ENCODE measurements at regions not wholly inside any gene's neighbourhood (a gene's known extent, or its start where the extent isn't known, plus 50 kb on each side); places are given as distances from the start of the nearest gene placed in this dataset.

DNA sequence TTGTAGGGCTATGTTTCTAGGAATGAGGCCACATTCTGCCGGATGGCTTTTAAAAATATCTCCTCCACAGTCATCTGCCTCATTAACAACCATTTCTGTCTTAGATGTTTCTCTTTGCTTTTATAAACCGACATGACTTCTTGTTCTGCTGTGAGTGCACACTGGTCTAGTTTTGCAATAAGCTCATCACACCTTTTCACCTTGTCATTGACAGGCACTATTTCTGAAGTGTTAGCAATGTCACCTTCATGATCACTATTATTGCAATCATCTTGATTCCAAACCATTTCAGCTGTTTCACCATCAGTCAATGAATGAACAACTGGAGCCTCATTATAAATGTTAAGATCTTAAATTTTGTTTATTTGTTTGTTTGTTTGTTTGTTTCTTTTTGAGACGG is 523.7 kb upstream of the DSEL start:
- no peak overlapping the region for H2BK20ac ChIP-seq (ENCODE audit: low read length)
- DNase-seq (ENCODE audit: low read depth in 1 of 2, low spot score in 2 of 2) (no peak), FAIRE-seq (no peak)
- H3K4me2 ChIP-seq (ENCODE audit: insufficient read depth in 1 of 2, low read depth in 2 of 2, low read length in 2 of 2), result no peak overlapping the region
- no peak overlapping the region for H3K27ac ChIP-seq (ENCODE audit: low read depth, low read length)
- no peak overlapping the region for H2BK120ac ChIP-seq (replicated peaks; ENCODE audit: low read depth, low read length)
- H4K91ac ChIP-seq (replicated peaks; ENCODE audit: insufficient read length, low read length), result no peak overlapping the region
- H3K9ac ChIP-seq (replicated peaks in 1 of 4; ENCODE audit: extremely low read depth in 1 of 4, low read depth in 3 of 4, low read length in 3 of 4), result no peak overlapping the region; a peak in 1 of 7 replicates
- H3K79me1 ChIP-seq (ENCODE audit: low read depth, low read length), result no peaks in the 10 kb centered on the region
- H4K8ac ChIP-seq (ENCODE audit: extremely low read depth, insufficient read depth, low read length), result no peak overlapping the region
- no peaks in the 10 kb centered on the region for H3K23me2 ChIP-seq (ENCODE audit: low read depth, low read length)
- H3K56ac ChIP-seq (replicated peaks; ENCODE audit: insufficient read length, low read depth, low read length), result no peak overlapping the region
- H4K5ac ChIP-seq (ENCODE audit: insufficient read length, low read depth, low read length), result no peak overlapping the region
- H3K4ac ChIP-seq (replicated peaks; ENCODE audit: insufficient read length, low read depth, low read length), result no peak overlapping the region
- no peak overlapping the region for H2AK5ac ChIP-seq (ENCODE audit: low read depth, low read length)
- no peak overlapping the region for H3K4me3 ChIP-seq (ENCODE audit: extremely low read depth in 1 of 4, insufficient read depth in 2 of 4, low read depth in 3 of 4, low read length in 4 of 4)
- no peaks in the 10 kb centered on the region for H3K36me3 ChIP-seq (ENCODE audit: control insufficient read depth in 2 of 4, insufficient read depth in 4 of 4, low read length in 3 of 4)
- no peak overlapping the region for H3K14ac ChIP-seq (ENCODE audit: insufficient read length)
- no peak overlapping the region for H2BK12ac ChIP-seq (ENCODE audit: low read depth, low read length)
- ChIA-PET POLR2A (ENCODE audit: partially characterized antibody) (no interaction called here), CTCF (ENCODE audit: partially characterized antibody) (no interaction called here)
- no peak overlapping the region for H2BK5ac ChIP-seq (ENCODE audit: low read depth, low read length)
- H3K4me1 ChIP-seq (replicated peaks in 1 of 4; ENCODE audit: control insufficient read depth in 3 of 4, insufficient read depth in 4 of 4, low read length in 3 of 4), result no peaks in the 10 kb centered on the region
- H3K79me2 ChIP-seq (ENCODE audit: control insufficient read depth in 1 of 2, insufficient read depth in 2 of 2, low read length in 2 of 2), result no peaks in the 10 kb centered on the region
- 62% methylated on average over 3 of the region's 3 CpGs; no CpG with 5 or more reads in 1 of the 2 experiments for WGBS, 2 experiments (ENCODE audit: extremely low coverage in 1 of 2, insufficient coverage in 1 of 2, insufficient read length in 1 of 2, insufficient replicate concordance in 2 of 2, low coverage in 1 of 2, low lambda C conversion rate in 2 of 2, missing lambda C conversion rate in 1 of 2)
- no peak overlapping the region for H2AFZ ChIP-seq (ENCODE audit: low read length)
- no peaks in the 10 kb centered on the region for H4K20me1 ChIP-seq (replicated peaks in 1 of 2; ENCODE audit: control insufficient read depth in 1 of 2, insufficient read depth in 2 of 2, low read length in 2 of 2)
- TF ChIP-seq KDM1A (IDR thresholded peaks at IDR 0.05; ENCODE audit: borderline replicate concordance, low read length), result no peak
- H3K18ac ChIP-seq (ENCODE audit: extremely low read depth, low read length), result no peak overlapping the region
- no peaks in the 10 kb centered on the region for H3K9me3 ChIP-seq (ENCODE audit: insufficient read depth in 2 of 2, low read depth in 1 of 2, low read length in 1 of 2)
- H3K23ac ChIP-seq (ENCODE audit: insufficient read length), result no peak overlapping the region
- no peaks in the 10 kb centered on the region for H3K27me3 ChIP-seq (replicated peaks in 1 of 4; ENCODE audit: control insufficient read depth in 3 of 4, extremely low read depth in 1 of 4, insufficient read depth in 3 of 4, low read length in 3 of 4)
- no peak overlapping the region for H2BK15ac ChIP-seq (ENCODE audit: low read length)
